GM12874 (cell line): ENCODE measurements at regions not wholly inside any gene's neighbourhood (a gene's known extent, or its start where the extent isn't known, plus 50 kb on each side); places are given as distances from the start of the nearest gene placed in this dataset.

Source experiments
- CTCF ChIP-seq: IDR thresholded peaks from 2 replicates; pipeline ENCODE4 v1.5.1; 2011; ENCODE audit warnings: low read depth, mild to moderate bottlenecking, control low read depth, low read length, moderate library complexity; ENCODE audit not compliant: insufficient read depth

DNA sequence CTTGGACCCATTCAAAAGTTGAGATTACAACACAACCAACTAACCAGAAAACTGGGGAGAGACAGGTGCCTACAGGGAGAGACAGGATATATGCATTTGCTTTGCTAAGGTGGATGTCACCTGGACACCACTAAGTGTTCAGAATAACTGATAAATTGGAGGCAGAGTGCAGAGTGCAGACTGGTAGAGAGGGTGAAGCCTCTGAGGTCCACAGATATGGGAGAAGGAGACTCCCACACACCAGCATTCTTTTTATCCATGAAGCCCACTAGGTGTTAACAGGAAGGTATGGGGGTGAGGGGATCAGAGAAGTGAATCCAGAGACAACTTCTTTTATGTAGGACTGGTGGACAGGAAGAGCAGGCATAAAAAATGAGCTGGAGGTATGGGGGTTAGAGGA, 1310.0 kb upstream of the ZEB2 start:
- TF ChIP-seq CTCF: no peak

GRCh38 chr2:145827235-145827634, 1307.3 kb upstream of the ZEB2 start:
- TF ChIP-seq CTCF: no peak

DNA sequence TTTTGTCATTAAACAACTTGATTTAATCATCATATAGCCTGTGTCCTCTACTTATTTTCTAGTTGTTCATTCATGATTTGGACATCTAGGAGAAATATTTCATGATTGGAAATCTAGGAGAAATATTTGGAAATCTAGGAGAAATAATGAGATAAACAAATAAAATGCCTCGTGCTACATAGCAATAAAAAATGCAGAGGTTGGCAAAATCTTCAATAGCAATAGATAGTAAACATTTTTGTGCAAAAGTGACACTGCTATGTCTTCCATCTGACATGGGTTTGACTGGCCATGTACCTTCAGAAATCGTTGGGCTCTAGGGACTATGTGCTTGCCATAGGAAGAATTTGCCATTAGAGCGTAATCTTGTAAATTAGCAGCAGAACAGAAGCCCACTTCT, 1304.5 kb upstream of the ZEB2 start:
- TF ChIP-seq CTCF: no peak

DNA sequence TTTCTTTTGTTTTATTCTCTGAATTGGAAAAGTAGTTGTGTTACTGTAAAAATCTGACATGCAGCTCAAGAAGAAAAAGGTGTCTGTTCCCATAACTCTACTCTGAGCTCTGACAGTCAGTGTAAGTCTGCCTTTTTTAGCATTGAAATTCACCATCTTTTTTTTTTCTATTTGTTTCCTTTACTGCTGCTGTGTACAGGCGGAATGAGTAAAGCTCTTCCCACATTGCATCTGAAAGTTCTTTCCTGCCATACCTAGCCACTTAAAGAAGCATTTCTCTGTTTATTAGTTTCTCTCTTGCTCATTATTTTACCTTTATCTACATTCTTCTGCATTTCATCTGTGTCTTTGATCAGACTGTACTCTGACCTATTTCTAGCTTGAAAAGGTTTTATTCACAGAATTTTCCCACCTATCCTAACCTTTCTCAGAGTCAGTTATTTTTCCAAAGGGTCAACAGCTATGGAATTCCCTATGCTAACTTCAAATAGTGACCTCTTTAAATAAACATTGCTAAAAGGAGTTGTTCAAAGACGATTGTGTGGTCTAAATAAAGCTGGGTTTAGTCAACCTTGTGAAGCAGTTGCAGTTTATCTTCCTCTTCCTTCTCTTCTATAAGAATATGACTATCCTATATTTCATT, 1303.1 kb upstream of the ZEB2 start:
- no peak for TF ChIP-seq CTCF

DNA sequence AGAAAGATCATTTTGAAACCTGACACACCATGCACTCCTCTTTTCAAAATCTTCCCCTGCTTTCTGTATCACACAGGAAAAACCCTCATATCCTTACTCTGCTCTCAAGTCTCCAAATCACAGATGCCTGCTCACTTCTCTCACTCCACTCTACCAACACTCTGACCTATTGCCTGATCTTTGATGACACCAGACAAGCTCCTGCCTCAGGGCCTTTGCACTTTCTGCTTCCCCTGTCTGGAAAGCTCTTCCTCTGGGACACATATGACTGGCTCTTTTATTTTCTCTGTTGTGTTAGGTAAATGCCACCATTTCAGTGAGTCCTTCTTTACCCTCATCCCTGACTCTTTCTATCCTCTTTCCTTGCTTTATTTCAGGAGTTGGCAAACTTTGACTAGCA, 1300.7 kb upstream of the ZEB2 start:
- TF ChIP-seq CTCF: no peak

DNA sequence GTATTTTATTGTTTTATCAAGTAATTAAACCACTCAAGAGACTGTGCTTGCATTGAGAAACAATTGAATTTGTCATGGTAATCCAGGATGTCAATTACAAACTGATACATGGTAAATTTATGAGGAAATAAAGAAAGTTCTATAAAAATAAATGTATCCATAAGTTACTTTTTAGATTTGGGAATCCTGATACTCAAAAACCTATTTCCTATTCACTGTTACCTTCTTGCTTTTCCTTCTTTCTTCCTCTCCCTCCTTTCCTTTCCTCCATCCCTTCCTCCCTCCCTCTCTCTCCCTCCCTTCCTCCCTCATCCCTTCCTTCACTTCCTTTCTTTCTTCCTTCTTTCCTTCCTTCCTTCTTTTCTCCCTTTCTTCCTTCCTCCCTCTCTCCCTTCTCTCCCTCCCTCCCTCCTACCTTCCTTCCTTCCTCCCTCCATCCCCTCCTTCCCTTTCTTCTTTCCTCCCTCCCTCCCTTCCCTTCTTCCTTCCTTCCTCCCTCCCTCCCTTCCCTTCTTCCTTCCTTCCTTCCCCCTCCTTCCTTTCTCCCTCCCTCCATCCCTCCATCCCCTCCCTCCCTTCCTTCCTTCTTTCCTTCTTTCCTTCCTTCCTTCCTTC, 1299.1 kb upstream of the ZEB2 start:
- TF ChIP-seq CTCF: no peak

GRCh38 chr2:145815933-145816332, 1296.0 kb upstream of the ZEB2 start:
- no peak for TF ChIP-seq CTCF

DNA sequence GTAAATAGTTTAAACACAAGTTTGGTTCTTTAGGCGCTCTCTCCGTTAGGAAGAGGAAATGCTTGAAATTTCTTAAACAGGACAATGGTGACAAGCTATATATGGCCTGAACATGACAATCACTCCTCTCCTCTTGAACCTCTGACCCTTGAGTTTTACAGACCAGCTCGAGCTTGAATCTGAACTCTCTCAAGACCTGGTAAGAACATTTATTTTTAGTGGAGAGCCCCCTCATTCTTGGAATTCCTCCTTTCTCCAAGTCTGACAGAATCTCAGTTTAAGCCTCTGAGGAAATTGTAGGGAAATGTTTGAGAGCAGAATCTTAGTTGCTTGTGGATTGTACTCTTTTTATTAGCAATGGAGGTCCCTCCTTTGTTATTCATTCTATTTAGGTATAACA, 1293.6 kb upstream of the ZEB2 start:
- no peak for TF ChIP-seq CTCF
